GM12891 (cell line): ENCODE measurements at regions not wholly inside any gene's neighbourhood (a gene's known extent, or its start where the extent isn't known, plus 50 kb on each side); places are given as distances from the start of the nearest gene placed in this dataset.

ENCODE experiments used
- PAX5 ChIP-seq: IDR thresholded peaks from 2 replicates; pipeline ENCODE4 v1.6.1; 2011; ENCODE audit warnings: low read length, moderate library complexity, mild to moderate bottlenecking; ENCODE audit not compliant: insufficient read depth, severe bottlenecking
- POLR2A ChIP-seq: IDR thresholded peaks from 2 replicates; pipeline ENCODE4 v1.6.1; 2011; ENCODE audit warnings: low read depth, low read length, control low read depth
- POLR2AphosphoS5 ChIP-seq: IDR thresholded peaks from 2 replicates; pipeline ENCODE4 v1.6.1; 2011; ENCODE audit warnings: low read depth, low read length, control low read depth
- SPI1 ChIP-seq: IDR thresholded peaks from 2 replicates; pipeline ENCODE4 v1.6.1; 2011; ENCODE audit warnings: low read depth, low read length, control low read depth
- TAF1 ChIP-seq: IDR thresholded peaks from 2 replicates; pipeline ENCODE4 v1.6.1; 2011; ENCODE audit warnings: low read depth, low read length, control low read depth

DNA sequence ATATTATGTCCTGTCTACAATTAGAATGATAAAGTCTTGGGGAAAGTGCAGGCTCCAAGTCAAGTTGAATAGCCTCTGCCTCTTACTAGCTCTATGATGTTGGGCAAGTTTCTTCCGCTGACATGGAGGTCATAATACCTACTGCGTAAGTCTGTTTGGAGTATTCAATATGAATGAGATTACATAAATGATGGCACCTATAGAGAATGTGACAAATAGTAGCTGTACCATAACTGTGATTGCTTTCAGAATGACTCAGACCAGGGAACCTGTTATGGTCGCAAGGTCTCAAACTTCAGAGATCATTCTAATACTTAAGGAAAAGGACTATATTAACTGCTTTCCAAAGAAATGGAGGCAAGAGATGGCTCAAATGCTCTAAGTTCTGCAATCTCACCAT is 94.0 kb upstream of the ABCA1 start:
- no peak for TF ChIP-seq POLR2A
- no peak for TF ChIP-seq POLR2AphosphoS5
- no peak for TF ChIP-seq SPI1
- TF ChIP-seq TAF1, result no peak
- TF ChIP-seq PAX5, result no peak
